Spleen (tissue), 7 donors: ENCODE measurements at regions not wholly inside any gene's neighbourhood (a gene's known extent, or its start where the extent isn't known, plus 50 kb on each side); places are given as distances from the start of the nearest gene placed in this dataset.

Source experiments
- CTCF ChIP-seq, 11 experiments: fragments of 200-600 bp in 7 of 11; fragments of 450-650 bp in 4 of 11; sonication (generic) in 4 of 11; IDR thresholded peaks in 8 of 11; conservative IDR thresholded peaks in 3 of 11; 1 replicate in 7 of 11; 2 replicates in 4 of 11; pipeline versions ENCODE4 v1.4.0 to v1.8.0; 2016 to 2021; ENCODE audit warnings: antibody characterized with exemption in 11 of 11, inconsistent platforms in 4 of 11, mild to moderate bottlenecking in 1 of 11
- POLR2AphosphoS5 ChIP-seq, 3 donors: sonication (generic); formaldehyde crosslinking; IDR thresholded peaks; one replicate each; pipeline ENCODE4 v1.5.1; 2017; ENCODE audit warnings: antibody characterized with exemption in 3 of 3
- donor health status: DM: no; HTN: no; CAD: no; lungs with moderate emphysema.
- donor health status: DM: no; HTN: no; CAD: no.
- donor health status: DM: no; HTN: no; CAD: no.

DNA sequence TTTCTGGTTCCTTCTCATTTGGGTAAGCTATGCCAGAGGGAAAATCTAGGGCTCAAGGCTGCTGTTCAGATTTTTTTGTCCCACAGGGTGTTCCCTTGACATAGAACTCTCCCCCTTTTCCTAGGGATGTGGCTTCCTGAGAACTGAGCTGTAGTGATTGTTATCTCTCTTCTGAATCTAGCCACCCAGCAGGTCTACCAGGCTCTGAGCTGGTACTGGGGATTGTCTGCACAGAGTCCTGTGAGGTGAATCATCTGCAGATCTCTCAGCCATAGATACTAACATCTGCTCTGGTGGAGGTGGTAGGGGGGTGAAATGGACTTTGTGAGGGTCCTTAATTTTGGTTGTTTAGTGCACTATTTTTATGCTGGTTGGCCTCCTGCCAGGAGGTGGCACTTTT lies 167.3 kb upstream of the PGR start:
- no peak for TF ChIP-seq CTCF (IDR thresholded peaks at IDR 0.05 in 8 of 11, conservative IDR thresholded peaks at IDR 0.05 in 3 of 11)
- TF ChIP-seq POLR2AphosphoS5 (IDR thresholded peaks at IDR 0.05), result no peak
